GM19328 (cell line): ENCODE measurements at regions not wholly inside any gene's neighbourhood (a gene's known extent, or its start where the extent isn't known, plus 50 kb on each side); places are given as distances from the start of the nearest gene placed in this dataset.
"Not testable (repeated sequence)": the region's sequence is repeated elsewhere in the genome, so short reads cannot be mapped to it uniquely, and the experiment has no call there.

Experiments used
- ATAC-seq: cut with Tn5 transposase; IDR thresholded peaks from one replicate; pipeline ENCODE4 v1.9.1; 2021; ENCODE audit warnings: mild to moderate bottlenecking, moderate library complexity; ENCODE audit not compliant: unreplicated experiment

- ATAC-seq = no peak
Observed at GRCh38 chr4:159779716-159780115, 676.8 kb downstream of the RAPGEF2 start.

- no peak for ATAC-seq
Observed at GRCh38 chr4:159780196-159780922, 677.5 kb downstream of the RAPGEF2 start.

- no peak for ATAC-seq
Observed at GRCh38 chr4:159787901-159788300, 685.0 kb downstream of the RAPGEF2 start.

- ATAC-seq = no peak
Observed at GRCh38 chr4:159791334-159791733, 688.5 kb downstream of the RAPGEF2 start.

- not testable (repeated sequence) for ATAC-seq
Observed at GRCh38 chr4:159804592-159804991, 701.7 kb downstream of the RAPGEF2 start.

- no peak for ATAC-seq
Observed at GRCh38 chr4:159823743-159824142, 720.9 kb downstream of the RAPGEF2 start.

- ATAC-seq = no peak
Observed at GRCh38 chr4:159828687-159829086, 725.8 kb downstream of the RAPGEF2 start.

GRCh38 chr4:159829184-159829583 lies 726.3 kb downstream of the RAPGEF2 start:
- no peak for ATAC-seq

GRCh38 chr4:159837071-159837470 lies 734.2 kb downstream of the RAPGEF2 start:
- no peak for ATAC-seq

- no peak for ATAC-seq
Observed at GRCh38 chr4:159855731-159856130, 752.9 kb downstream of the RAPGEF2 start.

- no peak for ATAC-seq
Observed at GRCh38 chr4:159856451-159856850, 753.6 kb downstream of the RAPGEF2 start.

GRCh38 chr4:159859656-159860148 lies 756.8 kb downstream of the RAPGEF2 start:
- no peak for ATAC-seq

GRCh38 chr4:159860945-159861344 lies 758.1 kb downstream of the RAPGEF2 start:
- ATAC-seq = no peak

GRCh38 chr4:159864337-159864736 lies 761.5 kb downstream of the RAPGEF2 start:
- no peak for ATAC-seq

- no peak for ATAC-seq
Observed at GRCh38 chr4:159867673-159868072, 764.8 kb downstream of the RAPGEF2 start.

- not testable (repeated sequence) for ATAC-seq
Observed at GRCh38 chr4:159868936-159869335, 766.1 kb downstream of the RAPGEF2 start.

GRCh38 chr4:159871141-159871540 lies 768.3 kb downstream of the RAPGEF2 start:
- no peak for ATAC-seq

GRCh38 chr4:159881158-159881557 lies 778.3 kb downstream of the RAPGEF2 start:
- no peak for ATAC-seq

- no peak for ATAC-seq
Observed at GRCh38 chr4:159884989-159885388, 782.1 kb downstream of the RAPGEF2 start.

GRCh38 chr4:159899596-159899995 lies 796.7 kb downstream of the RAPGEF2 start:
- ATAC-seq = no peak

GRCh38 chr4:159900562-159900961 lies 797.7 kb downstream of the RAPGEF2 start:
- ATAC-seq = no peak

GRCh38 chr4:159902648-159903047 lies 799.8 kb downstream of the RAPGEF2 start:
- ATAC-seq = no peak

GRCh38 chr4:159904906-159905305 lies 802.0 kb downstream of the RAPGEF2 start:
- ATAC-seq = no peak
